IPS-NIHi7 (cell line): ENCODE measurements at regions not wholly inside any gene's neighbourhood (a gene's known extent, or its start where the extent isn't known, plus 50 kb on each side); places are given as distances from the start of the nearest gene placed in this dataset.
"Not testable (repeated sequence)": the region's sequence is repeated elsewhere in the genome, so short reads cannot be mapped to it uniquely, and the experiment has no call there.

Experiments used
- DNase-seq: peaks from one replicate; pipeline ENCODE4 v3.0.0; 2012; ENCODE audit warnings: mixed read lengths; ENCODE audit errors: extremely low spot score

DNA sequence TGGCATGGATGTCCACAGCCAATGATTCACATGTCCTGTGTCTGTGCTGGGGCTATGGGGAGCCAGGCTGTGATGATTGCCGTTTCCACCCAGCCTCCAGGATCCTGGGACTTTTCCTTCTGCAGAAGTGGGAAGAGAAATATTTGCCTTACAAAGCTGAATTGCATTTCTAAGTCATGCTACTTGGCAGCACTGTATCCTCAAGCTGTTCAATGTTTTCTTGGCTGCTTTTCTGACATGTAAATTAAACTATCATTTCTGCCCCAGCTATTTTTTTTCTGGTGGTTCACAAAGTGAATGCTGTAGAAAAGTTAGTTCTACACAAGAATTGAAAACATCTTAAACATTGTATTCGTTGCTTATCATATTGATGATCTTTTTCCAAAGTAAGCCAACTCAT is 51.9 kb upstream of the TCERG1L start:
- DNase-seq = no peak

DNA sequence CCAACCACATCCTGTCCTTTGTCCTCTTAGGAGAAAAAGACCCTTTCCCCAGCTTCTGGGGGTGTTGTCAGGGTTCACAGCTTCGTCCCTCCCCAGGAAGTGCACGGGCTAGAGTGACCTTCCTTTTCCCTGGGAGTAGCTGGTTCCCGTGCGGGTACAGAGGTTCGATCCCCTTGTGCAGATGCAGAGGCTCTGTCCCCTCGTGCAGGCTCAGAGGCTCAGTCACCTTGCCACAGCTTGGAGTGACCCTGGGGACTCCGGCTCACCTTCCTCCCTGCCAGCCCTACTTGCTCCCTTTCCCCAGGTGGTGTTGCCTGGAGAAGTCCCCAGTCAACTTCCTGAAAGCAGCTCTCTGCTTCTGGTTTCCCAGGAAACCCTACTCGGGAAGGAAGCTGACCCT is 60.0 kb upstream of the TCERG1L start:
- DNase-seq = no peak

DNA sequence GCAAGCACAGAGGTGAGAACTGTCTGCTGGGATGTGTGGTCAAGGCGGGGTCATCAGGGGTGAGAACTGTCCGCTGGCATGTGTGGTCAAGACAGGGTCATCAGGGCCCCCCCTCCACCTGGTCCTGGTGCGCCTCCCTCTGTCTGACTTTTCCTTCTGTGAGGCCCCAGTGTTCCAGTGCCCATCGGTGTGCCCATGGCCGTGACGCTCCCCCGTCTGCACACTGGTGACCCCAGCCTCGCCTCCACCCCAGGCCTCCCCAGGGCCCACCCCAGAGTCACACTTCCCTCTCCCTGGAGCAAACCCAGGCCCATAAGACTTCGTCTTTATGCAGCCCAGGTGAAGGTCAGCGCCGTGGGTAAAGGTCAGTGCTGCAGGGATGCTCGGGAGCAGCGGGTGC is 70.1 kb upstream of the TCERG1L start:
- DNase-seq = no peak

DNA sequence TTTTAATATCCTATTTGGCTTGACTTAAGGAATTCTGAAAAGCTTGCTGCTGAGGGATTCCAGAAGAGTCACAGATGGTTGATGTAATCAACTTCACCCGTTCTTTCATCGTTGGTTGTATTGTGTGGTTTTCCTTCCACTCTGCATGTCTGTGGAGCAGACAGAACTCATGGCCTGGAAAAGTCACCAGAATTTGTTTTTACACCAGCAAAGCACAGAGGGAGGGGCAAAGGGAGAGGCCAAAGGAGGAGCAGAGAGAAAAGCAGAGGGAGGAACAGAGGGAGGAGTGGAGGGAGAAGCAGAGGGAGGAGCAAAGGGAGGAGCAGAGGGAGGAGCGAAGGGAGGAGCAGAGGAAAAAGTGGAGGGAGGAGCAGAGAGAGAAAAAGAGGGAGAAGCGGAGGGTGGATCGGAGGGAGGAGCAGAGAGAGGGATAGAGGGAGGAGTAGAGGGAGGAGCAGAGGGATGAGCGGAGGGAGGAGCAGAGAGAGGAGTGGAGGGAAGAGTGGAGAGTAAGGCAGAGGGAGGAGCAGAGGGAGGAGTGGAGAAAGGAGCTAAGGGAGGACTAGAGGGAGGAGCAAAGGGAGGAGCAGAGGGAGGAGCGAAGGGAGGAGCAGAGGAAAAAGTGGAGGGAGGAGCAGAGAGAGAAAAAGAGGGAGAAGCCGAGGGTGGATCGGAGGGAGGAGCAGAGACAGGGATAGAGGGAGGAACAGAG is 73.8 kb upstream of the TCERG1L start:
- DNase-seq = not testable (repeated sequence)

DNA sequence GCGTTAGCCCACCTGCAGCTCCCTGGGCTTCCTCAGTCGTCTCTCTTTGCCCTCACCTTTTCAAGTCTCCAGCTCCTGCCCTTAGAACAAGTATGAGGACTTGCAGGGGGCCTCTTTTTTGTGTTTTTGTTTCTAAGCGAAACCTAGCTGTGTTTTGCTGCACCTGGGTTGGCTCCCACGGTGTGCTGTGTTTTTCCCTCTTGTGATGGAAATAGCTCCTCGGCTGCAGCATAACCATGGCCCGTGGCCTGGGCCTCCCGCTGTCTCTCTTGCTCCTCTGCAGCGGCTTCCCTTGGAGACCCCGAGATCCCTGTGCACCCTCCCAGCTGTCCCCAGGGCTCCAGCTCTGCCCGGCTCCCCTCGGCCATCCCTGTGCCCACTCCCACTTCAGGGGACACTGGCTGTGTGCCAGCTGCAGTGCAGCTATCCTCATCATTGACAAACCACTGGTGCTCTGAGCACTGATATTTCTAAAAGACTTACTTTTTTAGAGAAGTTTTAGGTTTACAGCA is 75.6 kb upstream of the TCERG1L start:
- DNase-seq = no peak

DNA sequence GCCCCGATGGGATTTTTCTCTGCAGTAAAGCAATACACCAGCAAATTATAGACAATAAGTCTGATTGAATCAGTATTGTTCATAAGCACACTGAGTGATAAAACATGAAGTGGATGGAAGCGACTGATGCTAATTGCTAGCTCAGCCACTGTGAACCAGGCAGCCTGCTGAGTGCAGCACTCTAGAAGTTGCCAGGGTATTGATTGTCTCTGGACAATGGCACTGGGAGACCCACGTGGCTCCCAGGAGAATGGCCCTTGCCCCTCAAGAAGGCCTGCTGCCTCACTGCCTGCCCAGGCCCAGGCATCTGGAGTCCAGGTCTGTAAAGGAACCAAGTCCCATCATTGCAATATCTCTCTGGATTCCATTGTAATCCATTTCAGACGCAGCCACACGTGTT is 80.4 kb upstream of the TCERG1L start:
- DNase-seq = no peak

DNA sequence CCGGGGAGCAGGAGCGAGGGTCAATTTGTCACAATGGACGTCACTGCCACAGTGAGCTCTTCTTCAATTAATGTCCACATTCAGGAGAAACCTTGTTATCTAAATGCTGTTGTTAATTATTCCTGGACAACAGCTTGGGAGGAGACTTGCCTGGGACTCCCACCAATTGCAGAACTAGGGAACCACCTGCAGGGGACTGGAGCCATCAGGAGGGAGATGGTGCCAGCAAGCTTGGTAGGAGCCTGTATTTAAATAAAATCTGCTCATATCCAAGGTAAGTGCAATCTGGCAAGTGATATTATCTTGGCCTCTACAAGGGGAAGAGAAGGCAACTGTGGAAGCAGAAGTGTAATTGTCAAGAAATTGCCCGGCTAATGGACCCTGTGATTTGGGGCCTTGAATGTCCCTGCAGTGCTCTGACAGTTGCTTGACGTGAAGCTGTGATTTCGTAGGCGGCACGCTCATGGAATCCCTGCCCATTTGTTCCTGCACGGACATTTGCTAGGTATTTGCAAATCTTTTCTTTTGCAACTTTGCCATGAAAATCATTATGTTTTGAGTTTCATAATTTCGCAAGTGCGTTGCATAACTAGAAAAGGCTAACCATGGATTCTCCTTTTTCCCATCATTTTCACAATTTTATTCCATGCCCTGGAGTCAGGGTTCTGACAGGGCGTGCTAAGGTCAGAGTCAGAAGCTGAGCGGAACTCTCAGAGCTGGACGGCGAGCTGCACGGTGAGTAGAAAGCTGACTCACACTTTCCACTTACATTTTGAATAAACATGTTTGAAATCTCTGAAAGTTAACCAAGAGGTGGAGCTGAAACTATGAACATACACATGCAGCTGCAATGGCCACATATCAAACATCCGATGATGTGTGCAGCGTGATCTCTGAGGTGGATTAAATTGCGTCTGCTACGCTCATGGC is 84.9 kb upstream of the TCERG1L start:
- peak; percentile 29 for DNase-seq

DNA sequence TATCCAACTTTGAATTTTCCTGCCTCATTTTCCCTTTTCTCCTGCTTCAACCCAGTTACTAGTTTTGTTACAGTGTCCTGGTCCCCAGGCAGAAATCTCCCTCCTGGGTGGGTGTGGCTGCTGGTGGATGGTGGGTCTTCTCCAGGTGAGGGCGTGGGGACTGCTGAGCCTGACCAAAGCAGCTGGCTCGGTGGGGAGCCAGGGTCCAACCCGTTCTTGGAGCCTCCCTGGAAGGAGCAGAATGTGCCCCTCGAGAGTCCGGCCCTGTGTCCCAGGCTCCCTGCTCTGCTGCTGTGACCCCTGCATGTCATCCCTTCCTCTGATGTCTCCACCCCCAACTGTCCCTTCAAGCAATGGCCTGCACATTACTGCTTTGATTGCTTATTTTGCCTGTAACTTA is 86.6 kb upstream of the TCERG1L start:
- DNase-seq = no peak

DNA sequence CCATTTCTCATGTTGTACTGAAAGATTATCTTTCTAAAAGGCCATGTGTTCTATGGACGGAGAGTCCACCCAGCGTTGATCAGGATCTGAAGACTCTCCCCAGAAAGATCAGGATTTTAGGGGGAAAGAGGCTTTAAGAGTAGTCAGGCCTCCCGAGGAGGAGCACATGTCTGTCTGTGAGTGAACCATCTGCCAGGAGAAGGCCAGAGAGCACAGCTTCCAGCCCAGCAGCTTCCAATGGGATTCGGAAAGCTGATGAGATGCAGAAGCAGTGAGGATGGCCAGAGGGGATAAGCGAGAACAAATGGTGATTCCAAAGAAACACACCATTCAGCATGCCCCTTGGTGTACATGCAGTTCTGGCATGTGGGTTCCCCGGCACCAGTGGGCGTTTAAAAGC is 88.5 kb upstream of the TCERG1L start:
- DNase-seq = no peak

DNA sequence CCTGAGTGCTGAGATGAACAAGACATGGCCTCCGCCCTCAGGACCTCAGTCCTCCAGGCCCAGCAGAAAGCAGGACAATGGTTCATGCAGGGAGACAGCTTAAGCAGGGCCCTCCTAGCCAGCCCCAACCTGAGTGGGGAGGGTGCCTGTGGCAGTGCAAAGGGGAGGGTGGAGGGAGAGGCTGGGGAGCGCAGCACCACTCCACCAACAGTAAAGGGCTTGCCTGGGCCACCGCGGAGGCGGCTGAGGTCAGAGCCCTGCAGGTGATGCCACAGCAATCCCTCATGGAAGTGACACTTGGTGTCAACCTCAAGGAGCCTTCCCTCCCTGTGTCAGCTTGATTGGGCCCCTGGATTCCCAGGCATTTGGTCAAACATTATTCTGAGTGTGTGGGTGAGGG is 89.0 kb upstream of the TCERG1L start:
- no peak for DNase-seq

DNA sequence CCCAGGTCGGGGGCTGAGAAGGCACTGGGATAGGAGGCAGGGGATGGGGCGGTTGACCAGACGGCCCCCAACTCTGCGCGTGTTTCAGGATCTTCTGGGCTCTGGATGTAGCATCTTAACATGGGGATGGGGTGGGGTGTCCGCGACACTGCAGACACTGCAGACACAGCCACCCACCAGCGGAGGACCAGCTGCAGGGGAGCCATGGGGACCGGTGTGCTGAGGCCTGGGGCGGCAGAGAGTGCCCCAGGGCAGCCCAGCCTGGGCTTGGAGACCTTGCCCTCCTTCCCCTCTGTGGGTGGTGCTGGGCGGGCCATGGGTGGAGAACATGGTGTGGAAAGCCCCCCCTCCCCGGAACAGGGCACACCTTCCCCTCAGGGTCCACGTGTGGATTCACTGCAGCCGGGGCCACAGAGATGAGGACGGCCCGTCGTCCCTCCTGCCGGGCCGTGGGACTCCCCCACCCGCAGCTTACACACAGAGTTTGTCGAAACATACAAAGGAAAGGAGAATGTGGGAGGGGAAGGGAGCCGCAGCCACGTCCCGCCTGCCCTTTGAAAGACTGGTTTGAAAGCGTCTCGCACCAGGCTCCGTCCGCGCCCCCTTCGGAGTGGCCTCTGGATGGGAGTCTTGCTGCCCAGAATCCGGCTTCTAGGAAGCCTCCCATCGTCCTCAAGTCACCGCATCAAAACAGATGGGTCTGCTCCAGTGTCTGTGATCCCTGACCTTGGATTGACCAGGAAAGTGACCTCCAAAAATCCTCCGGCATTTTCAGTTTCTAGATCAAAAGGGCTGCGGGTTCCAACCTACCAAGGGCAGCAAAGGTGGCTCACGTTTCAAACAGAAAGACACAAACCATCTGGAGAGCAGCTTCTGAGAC is 91.5 kb upstream of the TCERG1L start:
- no peak for DNase-seq

DNA sequence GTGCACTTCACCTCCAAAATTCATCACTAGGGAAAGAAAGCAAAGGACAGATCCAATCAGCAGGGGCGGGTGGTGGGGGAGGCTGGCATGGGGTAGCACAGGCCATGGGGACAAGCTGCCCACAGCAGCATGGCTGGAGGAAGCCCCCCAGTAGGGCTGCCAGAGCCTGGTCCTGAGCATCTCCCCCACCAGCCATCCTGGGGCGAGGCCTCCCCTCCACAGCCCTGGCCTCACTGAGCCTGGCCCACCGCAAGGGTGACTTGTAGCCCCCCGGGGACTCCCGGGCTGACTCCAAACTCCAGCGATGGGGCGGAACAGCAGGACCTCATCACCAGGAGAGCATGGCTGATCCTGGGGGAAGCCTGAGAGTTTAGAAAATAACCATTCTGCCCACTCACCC is 92.4 kb upstream of the TCERG1L start:
- no peak for DNase-seq

DNA sequence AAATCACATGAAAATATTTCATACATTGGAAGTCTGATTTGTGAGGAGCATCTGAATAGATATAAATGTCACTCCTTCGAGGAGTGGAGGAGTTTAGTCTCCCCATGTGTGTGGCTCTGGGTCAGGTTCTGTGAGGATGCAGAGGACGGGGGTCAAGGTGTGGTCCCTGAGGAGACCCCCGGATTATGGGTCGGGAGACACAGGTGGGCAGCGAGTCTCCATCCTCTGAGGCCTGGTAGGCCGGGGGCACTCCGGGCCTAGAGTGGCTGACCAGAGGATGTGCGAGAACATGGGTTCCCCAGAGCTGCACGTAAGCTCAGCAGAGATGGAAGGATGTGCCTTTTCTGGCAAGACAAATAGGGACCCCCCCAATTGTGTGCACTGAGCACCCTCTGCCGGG is 93.4 kb upstream of the TCERG1L start:
- DNase-seq = no peak

DNA sequence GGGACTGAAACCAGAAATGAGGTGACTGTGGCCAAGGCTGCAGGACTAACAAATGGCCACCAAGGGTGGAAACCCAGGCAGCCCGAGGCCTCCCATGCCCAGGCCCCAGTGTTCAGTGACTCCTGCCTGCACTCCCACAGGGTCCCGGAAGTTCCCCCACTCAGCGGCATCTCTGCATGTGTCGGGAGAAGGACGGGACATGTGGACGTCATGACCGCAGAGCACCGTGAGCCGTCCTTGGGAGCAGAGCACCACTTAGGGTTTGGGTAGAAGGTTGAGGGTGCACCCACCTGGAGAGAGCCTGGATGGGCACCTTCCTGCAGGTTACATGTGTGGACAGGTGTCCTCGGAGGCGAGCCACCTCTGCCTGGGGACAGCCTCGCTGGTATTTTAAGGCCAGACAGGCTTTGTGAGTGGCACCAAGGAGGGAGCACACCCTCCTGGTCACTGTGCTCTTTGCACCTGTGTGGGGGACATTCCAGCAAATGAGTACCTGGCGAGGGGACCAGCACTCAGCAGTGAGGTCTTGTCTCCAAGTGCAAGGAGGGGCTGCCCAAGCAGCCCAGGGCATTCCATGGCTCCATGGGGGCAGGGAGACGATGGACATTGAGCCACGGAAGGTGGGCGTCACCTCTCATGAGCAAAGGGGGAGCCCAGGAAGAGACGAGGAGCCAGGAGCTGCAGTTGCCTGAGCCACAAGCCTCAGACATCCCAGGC is 95.3 kb upstream of the TCERG1L start:
- no peak for DNase-seq

DNA sequence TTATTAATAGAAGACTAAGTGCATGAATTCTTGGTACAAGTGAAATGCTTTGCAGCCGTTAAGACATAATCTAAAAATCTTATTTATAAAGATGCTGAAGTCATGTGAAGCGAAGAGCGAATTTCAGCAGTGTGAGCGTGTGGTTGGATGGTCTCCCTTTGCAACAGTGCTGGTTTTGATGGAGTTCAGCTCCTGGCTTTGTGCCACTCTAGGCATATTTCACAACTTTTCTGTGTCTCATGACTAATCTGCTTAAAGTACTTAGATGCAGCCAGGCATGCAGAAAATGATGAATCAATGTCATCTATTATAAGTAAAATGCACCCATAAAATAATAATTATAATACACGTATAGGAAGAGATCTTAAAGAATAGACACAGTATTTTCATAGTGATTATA is 107.2 kb upstream of the TCERG1L start:
- DNase-seq = no peak

DNA sequence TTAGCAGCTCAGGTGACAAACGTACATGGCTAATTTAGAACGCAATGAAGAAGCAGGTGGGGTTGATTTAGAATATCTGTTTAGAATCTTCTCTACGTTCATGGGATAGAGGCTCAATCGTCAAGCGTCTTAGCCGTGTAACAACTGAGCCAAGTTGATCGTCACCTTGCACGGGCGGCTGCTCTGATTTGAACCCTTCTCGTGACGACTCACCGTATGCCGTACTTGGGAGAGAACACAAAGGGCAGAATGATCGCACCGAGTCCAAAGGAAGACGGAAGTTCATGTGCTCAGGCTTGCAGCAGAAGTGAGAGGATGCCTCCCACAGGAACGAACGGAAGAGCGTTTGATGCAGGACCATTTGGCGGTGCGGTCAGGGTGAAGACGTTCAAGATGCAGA is 108.3 kb upstream of the TCERG1L start:
- no peak for DNase-seq

DNA sequence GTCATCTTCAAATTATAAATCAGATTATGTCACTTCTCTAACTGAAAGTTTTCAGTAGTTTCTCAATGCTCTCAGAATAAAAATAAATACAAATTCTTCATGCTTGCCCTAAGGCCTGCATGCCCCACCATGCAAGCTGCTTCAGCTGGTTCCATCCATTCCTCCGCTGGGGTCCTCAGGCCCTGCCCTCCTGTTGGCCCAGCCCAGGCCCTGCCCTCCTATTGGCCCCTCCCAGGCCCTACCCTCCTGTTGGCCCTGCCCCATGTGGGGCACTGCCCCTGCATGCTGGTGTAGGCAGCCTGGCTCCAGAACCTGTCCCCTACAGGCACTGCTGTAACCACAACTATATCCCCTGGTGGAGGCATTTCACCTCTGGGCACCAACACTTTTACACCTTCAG is 109.3 kb upstream of the TCERG1L start:
- no peak for DNase-seq

DNA sequence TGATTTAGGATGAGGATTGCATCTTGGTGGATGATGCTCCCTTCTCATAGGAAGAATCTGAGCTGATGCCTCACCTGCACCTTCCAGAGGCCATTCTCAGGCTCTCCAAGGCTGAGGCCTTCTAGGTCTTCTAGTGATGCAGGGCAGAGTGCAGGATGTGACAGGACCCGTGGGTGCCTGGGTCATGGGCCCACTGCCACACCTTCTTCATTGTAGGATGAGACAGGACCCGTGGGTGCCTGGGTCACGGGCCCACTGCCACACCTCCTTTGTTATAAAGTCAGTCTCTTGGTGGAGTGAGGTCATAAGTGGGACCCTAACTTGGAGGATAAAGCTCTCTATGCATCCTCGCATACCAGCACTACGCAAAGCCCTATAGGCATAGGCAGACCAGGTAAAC is 109.9 kb upstream of the TCERG1L start:
- no peak for DNase-seq

DNA sequence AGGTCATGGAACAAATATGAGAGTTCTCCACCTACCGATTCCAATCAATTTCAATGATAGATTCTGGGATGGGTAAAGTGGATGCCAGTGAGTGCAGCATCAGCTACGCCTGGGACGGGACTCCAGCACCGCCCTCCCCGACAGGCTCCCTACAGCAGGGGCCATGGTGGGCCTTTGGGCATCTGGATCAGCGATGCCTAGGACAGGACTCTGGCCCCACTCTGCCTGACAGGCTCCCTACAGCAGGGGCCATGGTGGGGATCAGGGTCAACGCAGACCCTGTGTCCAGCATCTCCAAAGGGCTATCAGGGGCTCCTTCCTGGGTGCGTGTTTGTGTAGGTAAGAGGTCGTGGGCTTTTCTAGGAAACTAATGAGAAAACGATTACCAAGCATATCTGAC is 111.2 kb upstream of the TCERG1L start:
- no peak for DNase-seq

DNA sequence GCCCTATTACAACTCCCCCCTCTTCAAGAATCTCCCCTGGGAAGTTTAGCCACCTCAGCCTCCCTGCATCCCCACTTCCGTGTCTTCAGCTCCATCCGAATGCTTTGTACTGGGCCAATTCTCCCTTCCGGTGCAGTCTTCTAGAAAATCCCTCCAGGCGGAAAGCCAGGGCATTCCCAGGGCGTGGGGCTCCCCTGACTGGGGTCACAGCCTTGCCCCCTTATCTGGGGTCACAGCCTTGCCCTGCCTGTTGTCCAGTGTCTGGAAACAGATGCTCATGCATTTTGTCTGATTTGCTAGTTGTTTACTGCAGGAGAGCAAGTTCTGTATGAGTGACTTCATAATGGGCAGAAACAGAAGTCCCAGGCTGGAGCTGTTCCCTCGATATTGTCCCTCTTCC is 112.5 kb upstream of the TCERG1L start:
- DNase-seq = no peak

DNA sequence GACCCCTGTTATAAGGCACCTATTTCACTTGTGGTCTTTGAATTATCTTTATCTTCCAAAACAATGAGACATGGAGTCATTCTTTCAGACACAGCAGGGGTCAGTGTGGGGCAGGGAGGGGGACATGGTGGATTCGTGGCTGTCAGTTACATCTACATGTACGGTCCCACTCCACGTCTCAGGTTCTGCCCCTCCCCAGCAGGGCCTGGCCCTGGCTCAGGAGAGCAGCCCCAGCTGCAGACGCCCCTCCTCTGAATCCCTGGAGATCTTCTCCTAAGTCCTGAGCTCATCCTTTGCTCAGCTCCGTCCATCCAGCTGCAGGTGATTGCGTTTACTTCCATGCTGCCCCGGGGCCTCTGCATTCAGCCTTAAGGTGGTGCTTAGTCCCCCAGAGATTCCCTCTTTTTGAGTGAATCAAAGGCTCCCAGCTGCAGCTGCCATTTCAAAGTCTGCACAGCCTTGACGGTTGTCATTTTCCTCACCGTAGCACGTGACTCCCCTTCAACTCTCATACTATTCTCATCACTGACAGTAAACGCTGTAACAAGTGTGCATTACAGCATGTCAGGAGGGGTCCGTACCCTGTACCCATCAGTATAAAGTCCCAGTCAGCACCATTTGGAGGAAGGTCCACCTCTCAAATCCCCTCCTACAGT is 113.4 kb upstream of the TCERG1L start:
- DNase-seq = no peak
